NCI-H1092 (cell line): ENCODE measurements at regions not wholly inside any gene's neighbourhood (a gene's known extent, or its start where the extent isn't known, plus 50 kb on each side); places are given as distances from the start of the nearest gene placed in this dataset.
A peak's percentile ranks its signal among the peaks of the same experiment; 100 is the strongest.

Source experiments
- DNase-seq: peaks from one replicate; lab custom pipeline; 2025; lab: John Stamatoyannopoulos, UW

DNA sequence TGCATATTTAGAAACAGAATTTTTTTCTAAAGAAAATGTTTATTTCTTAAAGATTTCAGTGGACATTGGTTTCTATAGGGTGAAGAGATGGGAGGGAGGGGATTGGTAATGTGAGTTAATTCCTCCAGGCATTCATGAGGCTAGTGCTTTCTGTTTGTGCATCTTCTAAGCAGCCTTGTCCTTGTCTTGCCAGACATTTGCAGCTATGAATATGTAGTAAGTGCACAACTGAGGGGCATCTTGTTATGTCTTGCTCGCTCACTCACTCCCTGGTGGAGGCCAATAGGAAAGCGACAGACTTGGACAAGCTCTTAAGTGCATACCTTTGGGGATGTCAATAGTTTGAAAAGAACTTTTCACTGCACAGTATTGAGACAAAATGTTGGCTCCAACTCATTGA is 92.5 kb upstream of the ATP10A start:
- no peak for DNase-seq

DNA sequence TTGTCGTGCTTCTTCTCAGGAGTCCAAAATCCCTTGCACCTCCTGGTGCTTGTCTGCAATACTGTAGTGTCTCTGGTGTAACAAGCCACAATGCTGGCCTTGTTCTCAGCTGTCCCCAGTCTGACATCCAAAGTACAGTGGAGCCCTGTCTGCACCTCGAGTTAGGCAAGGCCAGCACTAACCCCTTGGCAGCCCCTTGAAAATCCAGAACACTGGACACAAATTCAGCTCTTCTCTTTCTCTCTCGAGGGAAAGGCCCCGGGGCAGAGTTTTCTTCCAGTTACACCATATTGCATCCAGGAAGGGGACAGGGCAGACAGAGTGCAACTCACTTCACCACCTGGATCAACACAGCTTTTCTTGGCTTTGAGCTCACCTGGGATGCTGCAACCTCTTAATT is 91.3 kb upstream of the ATP10A start:
- no peak for DNase-seq

DNA sequence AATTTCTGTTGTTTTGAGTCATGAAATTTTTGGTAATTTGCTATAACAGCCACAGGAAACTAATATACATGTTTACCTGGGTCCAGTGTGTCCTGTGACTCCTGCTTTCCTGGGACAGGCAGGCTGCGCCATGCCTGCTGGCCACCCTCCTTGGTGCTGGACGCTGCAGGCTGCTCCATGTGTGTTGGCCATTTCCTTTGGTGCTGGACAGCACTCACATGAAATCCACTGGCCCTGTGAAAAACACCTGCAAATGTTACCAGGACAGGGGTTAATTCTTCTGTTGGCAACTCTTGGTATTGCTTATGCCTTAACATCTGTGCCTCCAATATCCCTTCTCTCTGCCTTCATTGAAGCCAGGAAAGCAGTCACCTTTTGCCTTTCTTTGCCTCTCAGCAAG is 86.9 kb upstream of the ATP10A start:
- DNase-seq, result no peak

DNA sequence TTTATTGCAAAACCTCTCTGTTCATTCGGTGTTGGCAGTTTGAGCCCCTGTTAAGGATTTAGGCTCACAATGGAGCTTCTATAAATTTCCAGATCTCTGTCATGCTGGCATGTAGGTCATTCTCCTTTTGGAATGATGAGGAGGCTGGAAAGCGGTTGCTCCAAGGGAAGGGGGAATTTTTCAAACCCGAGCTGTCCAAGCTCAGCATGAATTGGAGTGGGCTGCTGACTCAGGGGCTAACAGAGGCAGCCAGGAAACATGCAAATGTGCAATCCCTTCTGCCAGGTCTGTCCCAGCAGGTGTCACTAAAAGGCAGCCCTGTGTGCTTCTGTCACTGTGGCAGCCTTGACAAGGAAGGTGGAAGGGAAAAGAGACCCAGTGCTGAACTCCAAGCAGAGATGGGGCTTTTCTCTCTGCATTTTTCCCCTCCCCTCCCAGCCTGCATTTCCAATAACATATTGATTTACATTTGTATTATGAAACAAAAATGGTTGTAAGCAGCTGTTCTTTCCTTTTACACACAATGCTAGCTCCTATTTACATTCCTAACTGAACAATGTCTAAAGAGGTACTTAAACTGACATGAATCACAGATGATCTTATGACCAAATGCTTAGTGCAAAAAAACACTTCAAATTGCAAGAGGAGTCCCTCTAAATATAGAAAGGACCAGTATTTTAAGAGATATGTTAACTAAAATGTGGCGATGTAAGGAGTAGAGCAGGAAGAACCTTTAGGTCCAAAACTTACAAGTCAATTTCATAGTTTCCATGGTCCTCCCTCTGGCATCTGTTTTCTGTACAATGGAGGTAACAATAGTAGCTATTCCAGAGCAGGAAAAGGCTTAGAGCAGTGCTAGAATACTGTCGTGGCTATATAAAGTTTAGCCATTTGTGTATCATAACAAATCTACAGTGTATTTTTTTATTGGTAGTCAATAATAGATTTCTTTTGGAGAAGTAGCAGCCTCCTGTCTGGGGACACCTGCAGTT is 84.5 kb upstream of the ATP10A start:
- DNase-seq, result peak; percentile 42

DNA sequence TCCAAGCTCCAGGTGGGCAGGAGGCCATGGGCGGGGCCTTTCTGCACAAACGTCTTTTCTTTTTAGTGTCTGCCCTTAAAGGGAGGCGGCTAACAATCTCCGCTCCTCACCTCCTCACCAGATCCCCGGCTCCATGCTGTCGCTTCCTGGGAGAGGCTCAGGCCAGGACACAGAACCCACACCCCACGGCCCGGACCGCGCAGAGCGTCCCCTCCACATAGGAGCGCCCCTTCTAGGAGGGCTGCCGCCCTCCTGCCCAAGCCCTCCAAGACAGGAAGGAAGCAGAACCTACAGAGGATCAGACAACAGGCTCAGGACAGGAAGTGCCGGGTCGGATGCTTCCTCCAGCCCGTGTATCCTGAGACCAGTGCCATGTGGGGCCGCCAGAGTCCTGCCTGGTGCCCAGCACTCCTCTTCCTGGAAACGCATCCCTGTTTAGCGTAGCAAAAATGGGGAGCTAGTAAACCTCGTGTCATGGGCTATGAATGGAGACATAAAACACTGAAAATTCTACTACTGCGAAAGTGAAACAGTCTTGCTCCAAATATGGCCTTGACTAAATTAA is 83.2 kb upstream of the ATP10A start:
- DNase-seq, result peak; percentile 2

DNA sequence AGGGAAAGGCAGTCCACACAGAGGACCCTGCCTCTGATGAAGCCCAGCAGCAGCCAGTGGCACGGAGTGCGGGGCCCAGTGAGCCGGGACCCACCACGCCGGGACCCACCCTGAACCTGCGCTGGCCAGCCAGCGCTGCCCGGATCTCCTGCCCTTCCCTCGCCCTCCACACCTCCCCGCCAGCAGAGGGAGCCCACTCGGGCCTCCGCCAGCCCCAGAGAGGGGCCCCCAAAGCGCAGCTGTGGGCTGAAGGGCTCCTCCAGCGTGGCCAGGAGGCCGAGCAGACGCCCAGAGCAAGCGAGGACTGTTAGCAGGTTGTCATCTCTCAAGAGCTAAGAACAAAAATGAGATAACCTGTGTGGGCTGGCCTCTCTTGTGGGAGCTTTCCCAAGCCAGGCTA is 81.3 kb upstream of the ATP10A start:
- no peak for DNase-seq

DNA sequence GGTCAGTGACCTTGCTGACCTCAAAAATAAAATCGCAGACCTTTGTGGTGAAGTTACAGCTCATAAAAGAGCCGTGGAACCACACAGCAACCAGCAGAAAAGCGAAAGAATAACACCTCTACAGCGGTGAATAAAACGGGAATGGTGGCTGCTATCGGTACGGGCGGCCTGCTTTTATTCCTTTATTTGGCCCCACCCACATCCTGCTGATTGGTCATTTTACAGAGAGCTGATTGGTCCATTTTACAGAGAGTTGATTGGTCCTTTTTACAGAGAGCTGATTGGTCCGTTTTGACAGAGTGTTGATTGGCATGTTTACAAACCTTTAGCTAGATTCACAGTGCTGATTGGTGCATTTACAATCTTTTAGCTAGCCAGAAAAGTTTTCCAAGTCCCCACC is 80.7 kb upstream of the ATP10A start:
- no peak for DNase-seq

DNA sequence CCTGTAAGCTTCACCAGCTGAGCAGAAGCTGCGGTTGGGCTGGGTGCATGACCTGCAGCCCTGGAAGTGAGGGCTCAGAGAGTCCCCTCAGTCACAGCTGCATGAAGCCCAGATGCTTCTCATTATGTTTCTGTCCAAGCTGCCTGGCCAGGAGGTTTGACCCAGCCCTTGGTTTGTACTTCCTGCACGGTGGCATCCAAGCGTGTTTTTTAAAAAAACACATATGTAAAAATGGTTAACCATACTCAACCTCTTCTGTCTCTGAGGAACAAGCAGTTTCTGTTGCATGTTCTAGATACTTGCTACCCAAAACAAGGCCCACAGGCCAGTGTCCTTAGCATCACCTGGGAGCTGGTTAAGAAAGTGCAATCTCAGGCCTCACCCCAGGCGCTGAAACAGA is 76.0 kb upstream of the ATP10A start:
- no peak for DNase-seq

DNA sequence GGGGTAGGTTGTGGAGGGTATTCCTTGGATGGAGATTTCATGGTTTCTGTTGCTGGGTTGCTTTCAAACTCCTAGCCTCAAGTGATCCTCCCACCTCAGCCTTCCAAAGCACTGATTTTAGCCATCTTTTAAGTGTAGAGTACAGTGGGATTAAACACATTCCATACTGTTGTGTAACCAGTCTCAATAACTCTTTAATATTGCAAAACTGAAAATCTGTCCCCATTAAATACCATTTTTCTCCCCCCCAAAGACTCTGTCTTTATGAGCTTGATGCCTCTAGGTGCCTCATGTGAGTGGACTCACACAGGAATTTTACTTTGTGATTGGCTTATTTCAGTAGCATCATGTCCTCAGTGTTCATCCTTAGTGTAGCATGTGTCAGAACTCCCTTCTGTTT is 74.7 kb upstream of the ATP10A start:
- no peak for DNase-seq

DNA sequence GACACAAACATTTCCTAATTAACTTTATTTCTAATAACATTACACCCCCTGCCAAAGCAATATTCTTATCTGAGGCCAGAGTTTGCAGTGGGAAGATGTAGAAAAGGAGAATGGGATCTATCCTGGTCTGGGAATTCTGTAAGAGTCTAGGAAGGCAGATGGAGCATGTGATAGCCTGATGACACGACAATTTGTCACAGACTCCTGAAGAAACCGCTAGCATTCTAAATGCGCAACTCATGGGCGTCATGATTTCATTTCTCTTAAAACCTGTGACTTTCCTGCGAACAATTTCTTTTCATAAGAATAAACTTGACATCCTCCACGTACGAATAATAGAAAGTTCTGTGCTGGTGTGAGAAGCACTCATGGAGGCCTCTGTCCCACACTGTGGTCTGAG is 72.9 kb upstream of the ATP10A start:
- no peak for DNase-seq

DNA sequence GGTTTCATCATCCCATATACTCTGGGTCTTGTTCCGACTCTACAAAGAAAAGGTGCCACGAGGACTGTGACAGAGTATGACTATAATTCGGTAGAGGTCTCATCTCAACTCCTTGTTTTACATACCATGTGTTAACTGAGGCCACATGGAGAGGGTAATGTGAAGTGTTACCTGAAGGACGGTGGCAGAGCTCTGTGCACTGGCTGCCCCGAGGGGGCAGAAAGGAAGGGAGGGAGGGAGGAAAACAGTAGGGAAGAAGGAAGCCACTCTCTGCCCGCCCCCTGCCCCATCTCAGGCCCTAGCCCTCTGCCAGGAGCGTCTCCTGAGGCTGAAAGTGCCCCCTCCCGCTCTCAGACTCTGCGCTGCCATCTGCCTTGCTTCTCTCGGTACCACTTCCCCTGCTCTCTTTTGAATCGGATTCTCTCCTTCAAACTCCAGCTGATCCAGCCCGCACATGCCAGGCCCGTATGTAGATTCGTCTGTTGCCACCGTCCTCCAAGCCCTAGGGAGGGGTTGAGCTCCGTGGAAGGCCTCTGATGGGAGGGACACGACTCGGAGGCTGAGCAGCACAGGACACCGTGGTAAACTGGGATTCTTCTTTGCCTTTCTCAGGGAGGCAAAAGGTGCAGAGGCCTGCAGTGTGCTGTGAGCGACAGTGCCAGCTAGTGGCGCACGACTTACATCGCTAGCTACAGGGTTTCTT is 70.5 kb upstream of the ATP10A start:
- peak; percentile 44 for DNase-seq

DNA sequence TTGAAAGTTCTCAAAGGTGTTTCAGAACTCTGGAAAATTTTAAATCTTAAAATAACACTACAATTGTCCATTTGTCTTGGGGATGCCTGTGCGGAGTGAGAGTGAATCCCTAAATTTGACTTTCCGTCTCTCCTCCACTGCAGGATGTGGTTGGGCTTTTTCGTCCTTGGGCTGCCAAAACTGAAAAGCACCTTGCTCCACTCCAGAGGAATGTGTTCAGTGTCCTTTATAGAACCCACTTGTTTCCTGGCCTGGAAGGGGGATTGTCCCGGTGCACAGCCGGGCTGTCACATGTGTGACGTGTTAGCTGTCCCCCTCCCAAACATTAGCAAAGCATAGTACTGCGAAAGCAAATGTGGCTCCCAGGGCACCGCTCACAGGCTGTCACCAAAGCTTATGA is 69.6 kb upstream of the ATP10A start:
- DNase-seq, result no peak

DNA sequence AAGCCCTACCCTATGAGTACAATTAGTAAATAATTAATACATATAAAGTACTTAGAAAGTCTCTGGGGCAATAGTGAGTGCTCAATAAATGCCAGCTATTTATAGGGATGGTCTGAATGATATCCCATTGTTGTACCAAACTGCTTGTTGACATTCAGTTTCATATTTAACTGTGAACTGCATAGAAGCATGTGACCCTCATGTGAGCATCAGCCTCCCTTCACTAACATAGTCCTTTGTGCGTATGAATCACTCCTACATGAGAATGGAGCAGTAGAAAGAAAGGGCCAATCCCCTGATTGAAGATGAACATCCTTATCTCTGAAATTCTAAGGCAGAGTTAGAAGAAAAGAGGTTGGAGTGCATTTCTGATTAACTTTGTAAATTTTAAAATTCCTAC is 68.7 kb upstream of the ATP10A start:
- no peak for DNase-seq

DNA sequence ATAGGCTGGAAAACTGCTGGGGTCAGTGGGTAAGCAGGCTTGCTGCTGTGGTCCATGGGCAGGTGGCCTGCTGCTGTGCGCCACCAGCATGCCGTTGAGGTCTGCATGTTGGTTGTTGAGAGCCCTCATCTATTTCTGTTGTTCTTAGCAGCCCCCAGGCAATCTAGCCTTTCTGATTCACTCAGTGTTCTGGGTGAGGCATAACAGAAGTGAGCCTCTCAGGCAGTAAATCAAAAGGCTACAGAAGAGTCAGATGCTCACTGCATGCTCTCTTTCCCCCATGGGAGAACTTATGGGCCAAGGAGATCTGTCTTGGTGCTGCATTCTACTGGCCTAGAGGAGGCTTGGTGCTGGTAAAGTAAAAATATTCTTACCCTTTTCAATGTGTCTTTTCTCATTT is 67.8 kb upstream of the ATP10A start:
- no peak for DNase-seq
